ENCODE measurements at regions not wholly inside any gene's neighbourhood (a gene's known extent, or its start where the extent isn't known, plus 50 kb on each side); places are given as distances from the start of the nearest gene placed in this dataset.

- ChIA-PET POLR2A (ENCODE audit: low non-redundant PET) (no interaction called here), CTCF (interaction anchor here (0.6 kb wide), 1 partner anchor 838 kb away, joined by 3 read pairs; no protein-coding TSS in a partner anchor)
- intact Hi-C loops (cut with micrococcal nuclease; ENCODE audit: unreplicated experiment), result no loop called here
- H3K4me1 ChIP-seq (ENCODE audit: insufficient read depth, low read length, poor library complexity, severe bottlenecking), result no peaks in the 10 kb centered on the region
- no peaks in the 10 kb centered on the region for H3K36me3 ChIP-seq (ENCODE audit: insufficient read depth, low read length, poor library complexity, severe bottlenecking)
- TF ChIP-seq CTCF (conservative IDR thresholded peaks at IDR 0.05; ENCODE audit: low read depth, low read length) (no peak), EZH2 (IDR thresholded peaks at IDR 0.05; ENCODE audit: borderline replicate concordance, low read depth, low read length, poor library complexity, severe bottlenecking) (no peak)
- H3K27ac ChIP-seq (ENCODE audit: low read depth, low read length, poor library complexity, severe bottlenecking), result no peak overlapping the region
- no TSS peak for BruUV-seq (replicated peaks)
- H3K9me3 ChIP-seq (ENCODE audit: low read depth, low read length, poor library complexity, severe bottlenecking), result no peaks in the 10 kb centered on the region
- H3K27me3 ChIP-seq (replicated peaks; ENCODE audit: insufficient read depth, low read depth, low read length, poor library complexity), result peaks cover 4% of the 10 kb centered on the region
- H3K4me3 ChIP-seq (ENCODE audit: low read depth, low read length, poor library complexity, severe bottlenecking), result no peak overlapping the region
- no peak for DNase-seq (ENCODE audit: low spot score)
Observed at GRCh38 chr1:61004262-61005003, 77.9 kb upstream of the NFIA start.

- H3K36me3 ChIP-seq (ENCODE audit: insufficient read depth, low read length, poor library complexity, severe bottlenecking), result no peaks in the 10 kb centered on the region
- no peak overlapping the region for H3K4me3 ChIP-seq (ENCODE audit: low read depth, low read length, poor library complexity, severe bottlenecking)
- BruUV-seq (replicated peaks), result no TSS peak
- no peak for DNase-seq (ENCODE audit: low spot score)
- TF ChIP-seq EZH2 (IDR thresholded peaks at IDR 0.05; ENCODE audit: borderline replicate concordance, low read depth, low read length, poor library complexity, severe bottlenecking) (no peak), CTCF (conservative IDR thresholded peaks at IDR 0.05; ENCODE audit: low read depth, low read length) (no peak)
- H3K27me3 ChIP-seq (replicated peaks; ENCODE audit: insufficient read depth, low read depth, low read length, poor library complexity), result peaks cover 7% of the 10 kb centered on the region
- H3K9me3 ChIP-seq (ENCODE audit: low read depth, low read length, poor library complexity, severe bottlenecking), result no peaks in the 10 kb centered on the region
- CTCF ChIA-PET, result no interaction called here
- no peak overlapping the region for H3K27ac ChIP-seq (ENCODE audit: low read depth, low read length, poor library complexity, severe bottlenecking)
- no peaks in the 10 kb centered on the region for H3K4me1 ChIP-seq (ENCODE audit: insufficient read depth, low read length, poor library complexity, severe bottlenecking)
- intact Hi-C loops (cut with micrococcal nuclease; ENCODE audit: unreplicated experiment), result no loop called here
- POLR2A ChIA-PET (ENCODE audit: low non-redundant PET), result no interaction called here
Observed at GRCh38 chr1:61000327-61000726, 82.0 kb upstream of the NFIA start.

- no peaks in the 10 kb centered on the region for H3K9me3 ChIP-seq (ENCODE audit: low read depth, low read length, poor library complexity, severe bottlenecking)
- TF ChIP-seq CTCF (conservative IDR thresholded peaks at IDR 0.05; ENCODE audit: low read depth, low read length), result no peak
- TF ChIP-seq EZH2 (IDR thresholded peaks at IDR 0.05; ENCODE audit: borderline replicate concordance, low read depth, low read length, poor library complexity, severe bottlenecking), result no peak
- ChIA-PET POLR2A (ENCODE audit: low non-redundant PET) (no interaction called here), CTCF (no interaction called here)
- no peak overlapping the region for H3K27ac ChIP-seq (ENCODE audit: low read depth, low read length, poor library complexity, severe bottlenecking)
- H3K4me3 ChIP-seq (ENCODE audit: low read depth, low read length, poor library complexity, severe bottlenecking), result no peak overlapping the region
- no TSS peak for BruUV-seq (replicated peaks)
- DNase-seq (ENCODE audit: low spot score), result no peak
- no peaks in the 10 kb centered on the region for H3K36me3 ChIP-seq (ENCODE audit: insufficient read depth, low read length, poor library complexity, severe bottlenecking)
- no peaks in the 10 kb centered on the region for H3K4me1 ChIP-seq (ENCODE audit: insufficient read depth, low read length, poor library complexity, severe bottlenecking)
- intact Hi-C loops (cut with micrococcal nuclease; ENCODE audit: unreplicated experiment), result no loop called here
- H3K27me3 ChIP-seq (replicated peaks; ENCODE audit: insufficient read depth, low read depth, low read length, poor library complexity), result peaks cover 4% of the 10 kb centered on the region
Observed at GRCh38 chr1:60998786-60999185, 83.6 kb upstream of the NFIA start.

All from A673 (cell line).